Umbilical cord (tissue), 1 donor: ENCODE measurements at regions not wholly inside any gene's neighbourhood (a gene's known extent, or its start where the extent isn't known, plus 50 kb on each side); places are given as distances from the start of the nearest gene placed in this dataset.
"Not testable (repeated sequence)": the region's sequence is repeated elsewhere in the genome, so short reads cannot be mapped to it uniquely, and the experiment has no call there.

Experiments
- DNase-seq: peaks from one replicate; pipeline ENCODE4 v3.0.0-alpha.2; 2015; ENCODE audit warnings: low spot score

- DNase-seq, result no peak
Measured at GRCh38 chrX:117843749-117844148, 272.9 kb downstream of the KLHL13 start.

- DNase-seq, result no peak
Measured at GRCh38 chrX:117840645-117841044, 276.0 kb downstream of the KLHL13 start.

GRCh38 chrX:117839544-117839943, 277.1 kb downstream of the KLHL13 start:
- no peak for DNase-seq

- DNase-seq, result no peak
Measured at GRCh38 chrX:117838581-117839331, 277.9 kb downstream of the KLHL13 start.

GRCh38 chrX:117835034-117835433, 281.6 kb downstream of the KLHL13 start:
- peak; percentile 2 for DNase-seq

- DNase-seq, result no peak
Measured at GRCh38 chrX:117834076-117834475, 282.5 kb downstream of the KLHL13 start.

- DNase-seq, result not testable (repeated sequence)
Measured at GRCh38 chrX:117821472-117821871, 295.1 kb downstream of the KLHL13 start.

- no peak for DNase-seq
Measured at GRCh38 chrX:117808426-117808825, 308.2 kb downstream of the KLHL13 start.

GRCh38 chrX:117803463-117803862, 313.1 kb downstream of the KLHL13 start:
- DNase-seq, result no peak

GRCh38 chrX:117788339-117788738, 328.3 kb downstream of the KLHL13 start:
- DNase-seq, result no peak

- no peak for DNase-seq
Measured at GRCh38 chrX:117771384-117771783, 345.2 kb downstream of the KLHL13 start.

- DNase-seq, result no peak
Measured at GRCh38 chrX:117768861-117769604, 347.6 kb downstream of the KLHL13 start.

- no peak for DNase-seq
Measured at GRCh38 chrX:117765211-117765610, 351.4 kb downstream of the KLHL13 start.

GRCh38 chrX:117752745-117753144, 363.9 kb downstream of the KLHL13 start:
- no peak for DNase-seq

GRCh38 chrX:117751155-117751554, 365.5 kb downstream of the KLHL13 start:
- no peak for DNase-seq

GRCh38 chrX:117744958-117745357, 371.7 kb downstream of the KLHL13 start:
- no peak for DNase-seq

- DNase-seq, result no peak
Measured at GRCh38 chrX:117743469-117744251, 372.9 kb downstream of the KLHL13 start.

GRCh38 chrX:117713411-117713810, 403.2 kb downstream of the KLHL13 start:
- no peak for DNase-seq

- DNase-seq, result peak; percentile 11
Measured at GRCh38 chrX:117711782-117712181, 404.8 kb downstream of the KLHL13 start.

GRCh38 chrX:117707948-117708743, 408.5 kb downstream of the KLHL13 start:
- DNase-seq, result peak; percentile 16

- DNase-seq, result no peak
Measured at GRCh38 chrX:117701050-117701449, 415.6 kb downstream of the KLHL13 start.
